H9 (cell line): ENCODE measurements at regions not wholly inside any gene's neighbourhood (a gene's known extent, or its start where the extent isn't known, plus 50 kb on each side); places are given as distances from the start of the nearest gene placed in this dataset.

Experiments used
- DNase-seq: peaks from one replicate; pipeline ENCODE4 v3.0.0-alpha.2; 2017
- H2AFZ ChIP-seq: one replicate; pipeline ENCODE4 v1.6.1; 2013; ENCODE audit warnings: mild to moderate bottlenecking, low read length, control low read depth, moderate library complexity
- H2AK5ac ChIP-seq: 2 replicates; pipeline ENCODE4 v1.6.1; 2013; ENCODE audit warnings: low read length, control low read depth, mixed read lengths; ENCODE audit not compliant: insufficient read length
- H2BK120ac ChIP-seq: one replicate; pipeline ENCODE4 v1.6.1; 2013; ENCODE audit warnings: low read depth, mild to moderate bottlenecking, low read length, control low read depth, inconsistent platforms; ENCODE audit not compliant: poor library complexity, severe bottlenecking
- H2BK12ac ChIP-seq: 2 replicates; pipeline ENCODE4 v1.6.1; 2013; ENCODE audit warnings: low read length, control low read depth, mixed read lengths, low read depth; ENCODE audit not compliant: insufficient read length
- H2BK15ac ChIP-seq: 2 replicates; pipeline ENCODE4 v1.6.1; 2013; ENCODE audit warnings: low read depth, low read length, control low read depth
- H2BK20ac ChIP-seq: one replicate; pipeline ENCODE4 v1.6.1; 2013; ENCODE audit warnings: low read depth, mild to moderate bottlenecking, low read length, control low read depth, inconsistent platforms; ENCODE audit not compliant: poor library complexity, severe bottlenecking
- H2BK5ac ChIP-seq: 2 replicates; pipeline ENCODE4 v1.6.1; 2013; ENCODE audit warnings: low read length, control low read depth, mixed read lengths; ENCODE audit not compliant: insufficient read length
- H3K14ac ChIP-seq: 2 replicates; pipeline ENCODE4 v1.6.1; 2013; ENCODE audit warnings: low read length, control low read depth; ENCODE audit not compliant: insufficient read depth
- H3K18ac ChIP-seq: 2 replicates; pipeline ENCODE4 v1.6.1; 2013; ENCODE audit warnings: low read depth, mild to moderate bottlenecking, mixed read lengths, low read length, control low read depth; ENCODE audit not compliant: insufficient read length
- H3K23ac ChIP-seq: 2 replicates; pipeline ENCODE4 v1.6.1; 2013; ENCODE audit warnings: low read length, control low read depth, mixed read lengths, low read depth; ENCODE audit not compliant: insufficient read length
- H3K23me2 ChIP-seq: 2 replicates; pipeline ENCODE4 v1.6.1; 2013; ENCODE audit warnings: low read depth, mild to moderate bottlenecking, mixed read lengths, low read length, control low read depth; ENCODE audit not compliant: insufficient read length, poor library complexity, severe bottlenecking
- H3K27ac ChIP-seq: 2 replicates; pipeline ENCODE4 v1.5.1; 2013; ENCODE audit warnings: low read length, control low read depth, mixed read lengths, low read depth; ENCODE audit not compliant: insufficient read length
- H3K27me3 ChIP-seq: 2 replicates; pipeline ENCODE4 v1.6.1; 2013; ENCODE audit warnings: low read length, control low read depth, inconsistent platforms; ENCODE audit not compliant: insufficient read depth
- H3K4ac ChIP-seq: 2 replicates; pipeline ENCODE4 v1.6.1; 2013; ENCODE audit warnings: low read depth, mild to moderate bottlenecking, control low read depth, inconsistent platforms, low read length, moderate library complexity
- H3K4me1 ChIP-seq: 2 replicates; pipeline ENCODE4 v1.6.1; 2013; ENCODE audit warnings: low read length, control low read depth, inconsistent platforms; ENCODE audit not compliant: insufficient read depth
- H3K4me2 ChIP-seq: 2 replicates; pipeline ENCODE4 v1.6.1; 2013; ENCODE audit warnings: low read length, control low read depth, mixed read lengths; ENCODE audit not compliant: insufficient read length, insufficient read depth
- H3K56ac ChIP-seq: 2 replicates; pipeline ENCODE4 v1.6.1; 2013; ENCODE audit warnings: low read depth, mild to moderate bottlenecking, mixed read lengths, low read length, control low read depth; ENCODE audit not compliant: insufficient read length
- H3K79me1 ChIP-seq: 2 replicates; pipeline ENCODE4 v1.6.1; 2013; ENCODE audit warnings: low read depth, mild to moderate bottlenecking, moderate library complexity, low read length, control low read depth, inconsistent platforms; ENCODE audit not compliant: insufficient read depth, poor library complexity, severe bottlenecking
- H3K79me2 ChIP-seq: 2 replicates; pipeline ENCODE4 v1.6.1; 2013; ENCODE audit warnings: low read length, control low read depth, inconsistent platforms; ENCODE audit not compliant: insufficient read depth
- H3K9ac ChIP-seq: 2 replicates; pipeline ENCODE4 v1.6.1; 2013; ENCODE audit warnings: low read length, control low read depth, mixed read lengths; ENCODE audit not compliant: insufficient read length; ENCODE audit errors: extremely low read depth
- H3K9me3 ChIP-seq: one replicate; pipeline ENCODE4 v1.6.1; 2013; ENCODE audit warnings: low read depth, low read length, inconsistent platforms; ENCODE audit not compliant: control insufficient read depth
- H3T11ph ChIP-seq: one replicate; pipeline ENCODE4 v1.6.1; 2013; ENCODE audit warnings: mild to moderate bottlenecking, low read length, control low read depth, inconsistent platforms
- H4K20me1 ChIP-seq: one replicate; pipeline ENCODE4 v1.6.1; 2013; ENCODE audit not compliant: control insufficient read depth, insufficient read length, insufficient read depth
- H4K5ac ChIP-seq: 2 replicates; pipeline ENCODE4 v1.6.1; 2013; ENCODE audit warnings: low read depth, mild to moderate bottlenecking, mixed read lengths, low read length, control low read depth; ENCODE audit not compliant: insufficient read length
- H4K8ac ChIP-seq: replicated peaks from 2 replicates; pipeline ENCODE4 v1.6.1; 2013; ENCODE audit warnings: low read length, control low read depth, mixed read lengths, low read depth; ENCODE audit not compliant: insufficient read length
- H4K91ac ChIP-seq: 2 replicates; pipeline ENCODE4 v1.6.1; 2013; ENCODE audit warnings: low read depth, mild to moderate bottlenecking, moderate library complexity, mixed read lengths, low read length, control low read depth; ENCODE audit not compliant: insufficient read length
- H3K27ac Mint-ChIP-seq, 3 experiments: 2 replicates in 2 of 3; 3 replicates in 1 of 3; pipeline ENCODE4 v1.8.0; 2020 to 2021; ENCODE audit warnings: mixed read lengths in 3 of 3, mild to moderate bottlenecking in 1 of 3, moderate library complexity in 1 of 3
- H3K27me3 Mint-ChIP-seq: 2 replicates; pipeline ENCODE4 v1.8.0; 2021; ENCODE audit warnings: low read depth, mild to moderate bottlenecking, moderate library complexity, mixed read lengths
- H3K36me3 Mint-ChIP-seq, 3 experiments: 2 replicates in 2 of 3; 3 replicates in 1 of 3; pipeline ENCODE4 v1.8.0; 2020 to 2021; ENCODE audit warnings: low read depth in 3 of 3, mixed read lengths in 3 of 3; ENCODE audit not compliant: insufficient read depth in 1 of 3
- H3K4me1 Mint-ChIP-seq, 2 experiments: 2 replicates each; pipeline ENCODE4 v1.8.0; 2020; ENCODE audit warnings: mixed read lengths in 2 of 2
- H3K4me3 Mint-ChIP-seq, 2 experiments: 2 replicates in 1 of 2; 3 replicates in 1 of 2; pipeline ENCODE4 v1.8.0; 2020 to 2021; ENCODE audit warnings: mild to moderate bottlenecking in 2 of 2, mixed read lengths in 2 of 2, moderate library complexity in 1 of 2
- H3K9me3 Mint-ChIP-seq, 2 experiments: 2 replicates in 1 of 2; 3 replicates in 1 of 2; pipeline ENCODE4 v1.8.0; 2020; ENCODE audit warnings: mild to moderate bottlenecking in 2 of 2, mixed read lengths in 2 of 2, moderate library complexity in 1 of 2
- WGBS: extraction: QIAGEN DNeasy Blood & Tissue Kit; methylation state at CpG from one replicate; pipeline ENCODE4 v1.1.7; 2013; ENCODE audit warnings: missing lambda C conversion rate, low lambda C conversion rate, mixed read lengths; ENCODE audit not compliant: insufficient read length; ENCODE audit errors: extremely low coverage; 5-methylcytosine and 5-hydroxymethylcytosine counted together
- TF ChIP-seq, protein P1 (sequence below): fragments of 200-600 bp; sonication (generic); conservative IDR thresholded peaks from 3 replicates; pipeline ENCODE4 v1.8.0; 2021; ENCODE audit warnings: antibody characterized with exemption, mild to moderate bottlenecking

DNA sequence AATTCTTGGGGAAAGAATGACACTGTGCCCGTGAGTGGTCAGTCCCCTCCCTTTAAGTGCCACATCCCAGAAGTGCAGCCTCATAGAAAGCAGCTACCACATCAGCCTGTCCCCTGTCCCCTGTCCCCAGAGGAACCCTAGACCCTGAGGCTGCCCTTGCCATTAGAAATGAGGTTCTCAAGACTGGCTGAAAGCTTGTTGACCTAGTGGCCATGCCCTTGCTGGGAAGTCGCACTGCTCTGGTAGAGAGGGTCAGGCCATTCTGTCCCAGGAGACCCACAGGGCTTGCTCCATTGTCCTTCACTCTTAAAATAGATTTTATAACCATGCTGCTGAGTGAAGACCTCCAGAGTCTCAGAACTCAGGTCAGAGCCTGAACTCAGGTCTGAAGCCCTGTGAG, 184.5 kb downstream of the RGS3 start:
- no peak overlapping the region for H3K23ac ChIP-seq
- no peak overlapping the region for H3K56ac ChIP-seq
- H3K27ac ChIP-seq = no peak overlapping the region
- no peak overlapping the region for H3K18ac ChIP-seq
- no peak overlapping the region for H3K4me2 ChIP-seq
- no peak overlapping the region for H3K4ac ChIP-seq
- H3K9ac ChIP-seq = no peak overlapping the region
- Mint-ChIP-seq H3K36me3 (no peaks in the 10 kb centered on the region), H3K27me3 (peaks cover 49% of the 10 kb centered on the region), H3K27ac (no peak overlapping the region; a peak in 1 of 7 replicates), H3K4me3 (no peak overlapping the region), H3K4me1 (peaks cover 12 to 26% of the 10 kb centered on the region in 2 experiments), H3K9me3 (no peaks in the 10 kb centered on the region)
- no peak overlapping the region for H4K8ac ChIP-seq
- H3K14ac ChIP-seq = no peak overlapping the region
- TF ChIP-seq, protein P1, sequence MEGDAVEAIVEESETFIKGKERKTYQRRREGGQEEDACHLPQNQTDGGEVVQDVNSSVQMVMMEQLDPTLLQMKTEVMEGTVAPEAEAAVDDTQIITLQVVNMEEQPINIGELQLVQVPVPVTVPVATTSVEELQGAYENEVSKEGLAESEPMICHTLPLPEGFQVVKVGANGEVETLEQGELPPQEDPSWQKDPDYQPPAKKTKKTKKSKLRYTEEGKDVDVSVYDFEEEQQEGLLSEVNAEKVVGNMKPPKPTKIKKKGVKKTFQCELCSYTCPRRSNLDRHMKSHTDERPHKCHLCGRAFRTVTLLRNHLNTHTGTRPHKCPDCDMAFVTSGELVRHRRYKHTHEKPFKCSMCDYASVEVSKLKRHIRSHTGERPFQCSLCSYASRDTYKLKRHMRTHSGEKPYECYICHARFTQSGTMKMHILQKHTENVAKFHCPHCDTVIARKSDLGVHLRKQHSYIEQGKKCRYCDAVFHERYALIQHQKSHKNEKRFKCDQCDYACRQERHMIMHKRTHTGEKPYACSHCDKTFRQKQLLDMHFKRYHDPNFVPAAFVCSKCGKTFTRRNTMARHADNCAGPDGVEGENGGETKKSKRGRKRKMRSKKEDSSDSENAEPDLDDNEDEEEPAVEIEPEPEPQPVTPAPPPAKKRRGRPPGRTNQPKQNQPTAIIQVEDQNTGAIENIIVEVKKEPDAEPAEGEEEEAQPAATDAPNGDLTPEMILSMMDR = no peak
- no peak overlapping the region for H2BK120ac ChIP-seq
- H3T11ph ChIP-seq = no peak overlapping the region
- no peak for DNase-seq
- no peak overlapping the region for H2BK15ac ChIP-seq
- H3K4me1 ChIP-seq = peaks cover 3% of the 10 kb centered on the region; the same call in 1 of the 2 replicates
- no peak overlapping the region for H4K91ac ChIP-seq
- no CpG with 5 or more reads among the region's 2 CpGs for WGBS
- H4K5ac ChIP-seq = no peak overlapping the region
- no peaks in the 10 kb centered on the region for H3K79me2 ChIP-seq
- H3K9me3 ChIP-seq = no peaks in the 10 kb centered on the region
- H4K20me1 ChIP-seq = no peaks in the 10 kb centered on the region
- H2AK5ac ChIP-seq = no peak overlapping the region
- H2BK12ac ChIP-seq = no peak overlapping the region
- H3K79me1 ChIP-seq = no peaks in the 10 kb centered on the region
- no peak overlapping the region for H2BK5ac ChIP-seq
- H3K23me2 ChIP-seq = no peaks in the 10 kb centered on the region
- no peak overlapping the region for H2BK20ac ChIP-seq
- no peak overlapping the region for H2AFZ ChIP-seq
- no peaks in the 10 kb centered on the region; the same call in 1 of the 2 replicates for H3K27me3 ChIP-seq
